PC-3 (cell line): ENCODE measurements at regions not wholly inside any gene's neighbourhood (a gene's known extent, or its start where the extent isn't known, plus 50 kb on each side); places are given as distances from the start of the nearest gene placed in this dataset.
"Not testable (repeated sequence)": the region's sequence is repeated elsewhere in the genome, so short reads cannot be mapped to it uniquely, and the experiment has no call there.

Source experiments
- ATAC-seq: fragments of 200-7000 bp; cut with Tn5 transposase; 2 replicates; pipeline ENCODE4 v1.9.1; 2020; ENCODE audit warnings: mild to moderate bottlenecking, moderate library complexity
- BruUV-seq: library from RNA; stranded (reverse); fragments of 400-500 nt; replicated peaks from 2 replicates; lab custom pipeline; 2021; lab: Mats Ljungman, UMichigan
- CTCF ChIA-PET: fragments of 300-600 bp; sonication (Branson Sonifier 250); formaldehyde crosslinking; loops from one replicate; lab custom pipeline; 2022; ENCODE audit warnings: antibody characterized with exemption; lab: Charles Lee
- POLR2A ChIA-PET: fragments of 300-600 bp; sonication (Branson Sonifier 250); formaldehyde crosslinking; loops from one replicate; lab custom pipeline; 2022; ENCODE audit warnings: antibody characterized with exemption; ENCODE audit not compliant: unreplicated experiment; lab: Charles Lee
- DNase-seq: peaks from one replicate; pipeline ENCODE4 v3.0.0-alpha.2; 2015
- H2AFZ ChIP-seq: fragments of 300-600 bp; sonication (generic); 2 replicates; pipeline ENCODE4 v1.6.0; 2016; ENCODE audit warnings: antibody characterized with exemption, low read length
- H3F3A ChIP-seq: fragments of 300-600 bp; sonication (generic); one replicate; pipeline ENCODE4 v1.6.0; 2017; ENCODE audit warnings: antibody characterized with exemption, low read length, control low read depth, mild to moderate bottlenecking; ENCODE audit not compliant: unreplicated experiment
- H3K27ac ChIP-seq: fragments of 300-600 bp; sonication (generic); 2 replicates; pipeline ENCODE4 v1.5.1; 2016; ENCODE audit warnings: mild to moderate bottlenecking, low read length
- H3K27me3 ChIP-seq: fragments of 300-600 bp; sonication (generic); 2 replicates; pipeline ENCODE4 v1.6.1; 2016; ENCODE audit warnings: low read length, mixed read lengths
- H3K36me3 ChIP-seq: fragments of 300-600 bp; sonication (generic); 2 replicates; pipeline ENCODE4 v1.6.1; 2016; ENCODE audit warnings: low read depth, mixed run types, low read length, mixed read lengths
- H3K4me1 ChIP-seq: fragments of 300-600 bp; sonication (generic); 2 replicates; pipeline ENCODE4 v1.5.1; 2016; ENCODE audit warnings: low read length; ENCODE audit not compliant: insufficient read depth
- H3K4me2 ChIP-seq: fragments of 300-600 bp; sonication (generic); 2 replicates; pipeline ENCODE4 v1.6.0; 2016; ENCODE audit warnings: low read length
- H3K4me3 ChIP-seq: fragments of 300-600 bp; sonication (generic); 2 replicates; pipeline ENCODE4 v1.5.1; 2016; ENCODE audit warnings: mild to moderate bottlenecking, low read length, mixed read lengths
- H3K79me2 ChIP-seq: fragments of 300-600 bp; sonication (generic); 2 replicates; pipeline ENCODE4 v1.6.1; 2017; ENCODE audit warnings: low read length, mixed read lengths
- H3K9ac ChIP-seq: fragments of 300-600 bp; sonication (generic); 2 replicates; pipeline ENCODE4 v1.6.0; 2016; ENCODE audit warnings: mild to moderate bottlenecking, low read length
- H3K9me2 ChIP-seq: fragments of 300-600 bp; sonication (generic); replicated peaks from 2 replicates; pipeline ENCODE4 v1.6.1; 2016; ENCODE audit warnings: mixed run types, low read length, mixed read lengths
- H3K9me3 ChIP-seq: fragments of 300-600 bp; sonication (generic); 2 replicates; pipeline ENCODE4 v1.6.1; 2016; ENCODE audit warnings: low read length, mixed read lengths
- H4K20me1 ChIP-seq: fragments of 300-600 bp; sonication (generic); 2 replicates; pipeline ENCODE4 v1.6.1; 2016; ENCODE audit warnings: low read length, mixed read lengths
- CTCF ChIP-seq: fragments of 300-600 bp; sonication (generic); conservative IDR thresholded peaks from 2 replicates; pipeline ENCODE4 v1.5.1; 2017; ENCODE audit warnings: antibody characterized with exemption, low read depth, mild to moderate bottlenecking, low read length
- EZH2 ChIP-seq: fragments of 300-600 bp; sonication (generic); IDR thresholded peaks from one replicate; pipeline ENCODE4 v1.6.1; 2017; ENCODE audit warnings: antibody characterized with exemption, mild to moderate bottlenecking, low read length; ENCODE audit not compliant: unreplicated experiment
- EZH2phosphoT487 ChIP-seq: fragments of 300-600 bp; sonication (generic); IDR thresholded peaks from 2 replicates; pipeline ENCODE4 v1.6.1; 2018; ENCODE audit warnings: mild to moderate bottlenecking, antibody characterized with exemption, low read length, borderline replicate concordance
- intact Hi-C: fragments of 100-400 bp; cut with micrococcal nuclease; formaldehyde crosslinking; loops from 2 replicates; pipeline ENCODE4 v1.9.0; 2023

- no peak for TF ChIP-seq EZH2phosphoT487
- TF ChIP-seq CTCF: no peak
- no peak for ATAC-seq
- no peaks in the 10 kb centered on the region for H3K4me1 ChIP-seq
- H3K79me2 ChIP-seq: no peaks in the 10 kb centered on the region
- H3K9me3 ChIP-seq: peaks cover 11% of the 10 kb centered on the region; the same call in 1 of the 2 replicates
- H3K9me2 ChIP-seq: no peaks in the 10 kb centered on the region
- no peak overlapping the region for H2AFZ ChIP-seq
- no peak for DNase-seq
- H3K4me2 ChIP-seq: no peak overlapping the region
- H3F3A ChIP-seq: no peaks in the 10 kb centered on the region
- ChIA-PET CTCF (no interaction called here), POLR2A (no interaction called here)
- H3K9ac ChIP-seq: no peak overlapping the region
- no peak overlapping the region for H3K4me3 ChIP-seq
- no peaks in the 10 kb centered on the region for H4K20me1 ChIP-seq
- intact Hi-C loops: no loop called here
- no peaks in the 10 kb centered on the region for H3K27me3 ChIP-seq
- BruUV-seq: no TSS peak
- no peak overlapping the region for H3K27ac ChIP-seq
- H3K36me3 ChIP-seq: no peaks in the 10 kb centered on the region
Observed at GRCh38 chr6:25157183-25157582, 122.0 kb upstream of the CARMIL1 start.

GRCh38 chr6:25157842-25158241, 121.3 kb upstream of the CARMIL1 start:
- POLR2A ChIA-PET: no interaction called here
- no peak overlapping the region for H3K4me3 ChIP-seq
- no peak overlapping the region for H3K9ac ChIP-seq
- no peaks in the 10 kb centered on the region for H3K36me3 ChIP-seq
- H3K79me2 ChIP-seq: no peaks in the 10 kb centered on the region
- CTCF ChIA-PET: no interaction called here
- TF ChIP-seq CTCF: no peak
- no peak for TF ChIP-seq EZH2phosphoT487
- TF ChIP-seq EZH2: no peak
- no peak overlapping the region for H3K27ac ChIP-seq
- no peaks in the 10 kb centered on the region for H3F3A ChIP-seq
- ATAC-seq (no peak), DNase-seq (no peak)
- intact Hi-C loops: no loop called here
- no TSS peak for BruUV-seq
- no peaks in the 10 kb centered on the region for H4K20me1 ChIP-seq
- H3K9me3 ChIP-seq: peaks cover 11% of the 10 kb centered on the region; the same call in 1 of the 2 replicates
- no peak overlapping the region for H3K4me2 ChIP-seq
- H3K9me2 ChIP-seq: no peaks in the 10 kb centered on the region
- no peak overlapping the region for H2AFZ ChIP-seq
- no peaks in the 10 kb centered on the region for H3K27me3 ChIP-seq
- no peaks in the 10 kb centered on the region for H3K4me1 ChIP-seq

GRCh38 chr6:25160134-25160533, 119.0 kb upstream of the CARMIL1 start:
- H3K79me2 ChIP-seq, BruUV-seq, H3K27me3 ChIP-seq, ATAC-seq, intact Hi-C loops, H2AFZ ChIP-seq, H3K4me1 ChIP-seq, H3K9me2 ChIP-seq, H4K20me1 ChIP-seq, DNase-seq, POLR2A ChIA-PET, H3K9ac ChIP-seq, CTCF ChIA-PET, H3K36me3 ChIP-seq, H3F3A ChIP-seq, H3K4me3 ChIP-seq, H3K4me2 ChIP-seq, H3K27ac ChIP-seq: not testable (repeated sequence)
- H3K9me3 ChIP-seq: peaks cover 11% of the 10 kb centered on the region; the same call in 1 of the 2 replicates
